Stimulated activated naive CD8-positive, alpha-beta T cell treated with anti-CD3 and anti-CD28 coated beads, Interleukin-15, amount 100 ng/mL, for 72 hours (primary cell): ENCODE measurements at regions not wholly inside any gene's neighbourhood (a gene's known extent, or its start where the extent isn't known, plus 50 kb on each side); places are given as distances from the start of the nearest gene placed in this dataset.
A peak's percentile ranks its signal among the peaks of the same experiment; 100 is the strongest.

ENCODE experiments used
- ATAC-seq: fragments of 150-1000 bp; cut with Tn5 transposase; 2 replicates; pipeline ENCODE4 v1.10.0; 2021; ENCODE audit warnings: mild to moderate bottlenecking, moderate library complexity
- DNase-seq, 2 donors: peaks; one replicate each; pipeline ENCODE4 v3.0.0; 2021 to 2022
- H3K27ac Mint-ChIP-seq, 2 donors: one replicate each; pipeline ENCODE4 v1.8.0; 2022; ENCODE audit warnings: mild to moderate bottlenecking in 2 of 2, mixed read lengths in 2 of 2, moderate library complexity in 2 of 2
- H3K27me3 Mint-ChIP-seq: one replicate; pipeline ENCODE4 v1.8.0; 2022; ENCODE audit warnings: mixed read lengths
- H3K4me1 Mint-ChIP-seq: one replicate; pipeline ENCODE4 v1.8.0; 2022; ENCODE audit warnings: mild to moderate bottlenecking, mixed read lengths
- H3K4me3 Mint-ChIP-seq, 2 donors: one replicate each; pipeline ENCODE4 v1.8.0; 2022; ENCODE audit warnings: mild to moderate bottlenecking in 2 of 2, mixed read lengths in 2 of 2, moderate library complexity in 1 of 2
- H3K9me3 Mint-ChIP-seq, 2 donors: one replicate each; pipeline ENCODE4 v1.8.0; 2022; ENCODE audit warnings: mixed read lengths in 2 of 2

DNA sequence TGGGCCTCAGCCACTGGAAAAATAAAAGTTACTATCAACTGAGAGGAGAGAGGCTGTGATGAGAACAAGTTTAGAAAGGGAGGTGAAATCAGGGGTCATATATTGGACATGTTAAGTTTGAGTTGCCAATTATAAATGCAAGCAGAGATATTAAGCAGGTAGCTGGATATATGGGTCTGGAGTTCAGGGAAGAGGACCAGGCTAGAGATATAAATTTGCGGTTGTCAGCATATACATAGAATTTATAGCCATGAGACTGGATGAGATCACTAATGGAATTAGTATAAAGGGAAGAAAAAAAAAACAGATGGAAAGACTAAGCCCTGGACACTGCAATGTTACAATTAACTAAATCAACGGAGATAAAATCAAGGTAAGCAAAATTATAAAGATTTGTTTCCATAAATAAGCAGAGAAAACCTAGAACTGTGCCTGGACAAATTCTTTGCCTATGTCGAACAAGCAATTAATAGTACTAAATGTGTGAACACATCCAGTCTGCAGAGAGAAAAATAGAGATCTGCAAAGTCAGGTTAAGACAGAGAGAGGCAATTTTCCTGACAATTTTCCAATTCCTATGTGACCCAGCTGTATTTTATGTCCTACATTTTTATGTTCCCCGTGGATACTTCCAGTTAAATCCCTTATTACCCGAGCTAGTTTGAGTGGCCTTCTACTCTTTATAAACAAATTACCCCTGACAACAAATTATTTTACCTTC lies 265.4 kb downstream of the GASK1B start:
- no peak for DNase-seq
- H3K4me3 Mint-ChIP-seq = no peak overlapping the region
- no peak for ATAC-seq
- H3K4me1 Mint-ChIP-seq = no peaks in the 10 kb centered on the region
- peaks cover 0 to 4% of the 10 kb centered on the region in 2 donors for H3K9me3 Mint-ChIP-seq
- H3K27me3 Mint-ChIP-seq = no peaks in the 10 kb centered on the region
- H3K27ac Mint-ChIP-seq = no peak overlapping the region

GRCh38 chr4:157898836-157899605 lies 273.8 kb downstream of the GASK1B start:
- no peak overlapping the region for H3K4me3 Mint-ChIP-seq
- DNase-seq (no peak), ATAC-seq (no peak)
- H3K4me1 Mint-ChIP-seq = no peaks in the 10 kb centered on the region
- peaks cover 0 to 7% of the 10 kb centered on the region in 2 donors for H3K9me3 Mint-ChIP-seq
- H3K27ac Mint-ChIP-seq = no peak overlapping the region
- no peaks in the 10 kb centered on the region for H3K27me3 Mint-ChIP-seq

GRCh38 chr4:157897855-157898370 lies 274.9 kb downstream of the GASK1B start:
- H3K27me3 Mint-ChIP-seq = no peaks in the 10 kb centered on the region
- H3K27ac Mint-ChIP-seq = no peak overlapping the region
- no peak overlapping the region for H3K4me3 Mint-ChIP-seq
- no peak for DNase-seq
- H3K4me1 Mint-ChIP-seq = no peaks in the 10 kb centered on the region
- ATAC-seq = no peak
- peaks cover 0 to 7% of the 10 kb centered on the region in 2 donors for H3K9me3 Mint-ChIP-seq

- Mint-ChIP-seq H3K27ac (no peak overlapping the region), H3K9me3 (peaks cover 0 to 7% of the 10 kb centered on the region in 2 donors), H3K4me3 (no peak overlapping the region), H3K27me3 (no peaks in the 10 kb centered on the region), H3K4me1 (no peaks in the 10 kb centered on the region)
- DNase-seq = no peak
- no peak for ATAC-seq
Measured at GRCh38 chr4:157896726-157897125, 276.1 kb downstream of the GASK1B start.

DNA sequence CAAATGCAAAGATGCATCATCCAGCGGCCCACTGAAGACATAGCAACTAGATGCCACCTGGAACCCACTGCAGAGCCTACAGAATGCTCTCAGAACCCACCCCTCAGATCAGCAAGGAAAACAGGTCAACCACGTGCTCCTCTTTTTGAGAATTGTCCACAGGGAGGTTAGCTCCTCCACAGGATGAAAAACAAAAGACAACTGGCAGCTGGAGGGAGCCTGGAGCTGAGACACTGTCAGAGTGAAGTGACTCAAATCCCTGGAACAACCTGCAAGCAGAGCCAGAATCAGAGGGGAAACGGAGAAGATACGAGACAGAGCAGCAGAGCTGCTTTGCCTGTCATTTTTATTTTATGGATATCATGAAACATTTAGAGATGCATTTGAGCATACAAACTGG lies 277.6 kb downstream of the GASK1B start:
- no peaks in the 10 kb centered on the region for H3K27me3 Mint-ChIP-seq
- H3K27ac Mint-ChIP-seq = no peak overlapping the region
- no peak for ATAC-seq
- no peak overlapping the region for H3K4me3 Mint-ChIP-seq
- no peaks in the 10 kb centered on the region for H3K4me1 Mint-ChIP-seq
- H3K9me3 Mint-ChIP-seq = no peaks in the 10 kb centered on the region
- DNase-seq = no peak

DNA sequence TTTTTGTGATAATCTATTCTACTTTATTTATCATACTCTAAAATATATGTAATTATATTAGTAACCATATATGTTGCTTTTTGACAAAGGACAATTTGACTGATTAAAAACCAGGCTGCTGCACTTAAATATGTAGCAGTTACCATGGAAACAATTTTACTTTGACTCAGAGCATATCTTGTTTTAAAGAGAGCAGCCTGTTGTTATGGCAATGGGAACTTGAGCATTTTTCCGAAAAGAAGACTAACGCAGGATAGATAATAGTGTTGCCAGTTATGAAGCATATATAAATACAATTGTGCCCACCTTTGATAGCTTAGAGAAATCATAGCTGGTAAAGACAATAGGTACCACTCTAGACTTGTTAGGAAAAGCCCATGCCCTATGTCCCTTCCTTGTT lies 283.0 kb downstream of the GASK1B start:
- Mint-ChIP-seq H3K27ac (no peak overlapping the region), H3K4me1 (no peaks in the 10 kb centered on the region), H3K27me3 (no peaks in the 10 kb centered on the region), H3K4me3 (no peak overlapping the region), H3K9me3 (no peaks in the 10 kb centered on the region)
- DNase-seq = no peak
- ATAC-seq = no peak

DNA sequence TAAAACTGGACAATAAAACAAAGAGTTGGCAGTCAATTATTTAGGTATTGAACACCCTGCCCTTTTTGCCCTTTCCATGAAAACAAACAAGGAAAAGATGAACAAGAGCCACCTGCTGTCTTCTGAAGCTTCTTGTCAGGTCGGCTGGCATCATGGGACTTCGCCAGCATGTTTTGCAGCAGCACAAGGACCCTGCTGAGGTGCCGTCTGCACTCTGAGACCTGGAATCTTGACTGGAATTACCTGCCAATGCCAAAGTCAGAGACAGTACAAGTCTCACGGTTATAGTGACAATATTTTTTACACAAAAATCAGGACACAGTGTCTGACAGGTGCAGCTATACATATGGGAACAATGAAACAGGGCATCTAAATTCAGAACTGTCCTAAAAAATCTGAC lies 284.5 kb downstream of the GASK1B start:
- no peaks in the 10 kb centered on the region for H3K4me1 Mint-ChIP-seq
- H3K4me3 Mint-ChIP-seq = no peak overlapping the region
- DNase-seq (no peak), ATAC-seq (no peak)
- no peaks in the 10 kb centered on the region for H3K27me3 Mint-ChIP-seq
- no peak overlapping the region for H3K27ac Mint-ChIP-seq
- no peaks in the 10 kb centered on the region for H3K9me3 Mint-ChIP-seq

DNA sequence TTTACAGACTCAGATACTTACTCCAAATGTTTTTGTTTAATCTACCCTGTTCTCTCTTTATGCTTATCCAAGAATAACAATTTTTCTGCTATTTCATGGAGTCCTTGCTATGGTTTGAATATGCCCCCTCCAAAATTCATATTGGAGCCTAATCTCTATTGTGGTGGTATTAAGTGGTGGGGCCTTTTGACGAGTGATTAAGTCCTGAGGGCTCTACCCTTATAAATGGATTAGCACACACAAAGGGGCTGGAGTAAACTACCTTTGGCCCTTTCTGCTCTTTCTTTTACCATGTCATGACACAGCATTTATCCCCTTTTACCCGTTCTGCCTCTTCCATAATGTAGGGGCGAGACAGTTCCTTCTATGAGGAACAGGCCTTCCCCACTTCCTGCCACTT lies 285.5 kb downstream of the GASK1B start:
- H3K4me1 Mint-ChIP-seq = no peaks in the 10 kb centered on the region
- H3K27ac Mint-ChIP-seq = peak overlapping the region in 1 of 2 donors; percentile 64
- DNase-seq (no peak), ATAC-seq (no peak)
- no peak overlapping the region for H3K4me3 Mint-ChIP-seq
- H3K27me3 Mint-ChIP-seq = no peaks in the 10 kb centered on the region
- no peaks in the 10 kb centered on the region for H3K9me3 Mint-ChIP-seq

DNA sequence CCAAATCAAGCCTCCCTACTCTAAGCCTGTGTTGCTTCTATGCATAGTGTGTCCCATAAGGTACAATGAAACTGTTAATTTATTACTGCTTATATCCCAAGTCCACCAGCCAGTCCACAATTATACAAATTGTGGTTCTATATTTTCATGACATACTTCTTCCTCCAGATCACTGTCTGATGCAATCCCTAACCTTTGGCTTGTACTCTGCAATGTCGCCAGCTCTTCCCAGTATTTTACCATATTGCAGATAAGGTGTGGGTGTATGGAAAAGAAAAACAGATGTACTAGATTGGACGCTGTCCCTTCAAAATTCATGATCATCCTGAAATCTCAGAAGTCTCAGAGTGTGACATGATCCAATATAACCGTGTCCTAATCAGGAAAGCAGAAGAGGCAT lies 286.2 kb downstream of the GASK1B start:
- Mint-ChIP-seq H3K4me1 (no peaks in the 10 kb centered on the region), H3K27ac (no peak overlapping the region), H3K27me3 (no peaks in the 10 kb centered on the region), H3K4me3 (no peak overlapping the region), H3K9me3 (no peaks in the 10 kb centered on the region)
- no peak for DNase-seq
- ATAC-seq = no peak

GRCh38 chr4:157885811-157886210 lies 287.0 kb downstream of the GASK1B start:
- Mint-ChIP-seq H3K9me3 (no peaks in the 10 kb centered on the region), H3K4me1 (no peaks in the 10 kb centered on the region), H3K27ac (no peak overlapping the region), H3K4me3 (no peak overlapping the region), H3K27me3 (no peaks in the 10 kb centered on the region)
- ATAC-seq = no peak
- DNase-seq = no peak

GRCh38 chr4:157882901-157883300 lies 289.9 kb downstream of the GASK1B start:
- no peaks in the 10 kb centered on the region for H3K4me1 Mint-ChIP-seq
- peaks cover 4 to 7% of the 10 kb centered on the region in 2 donors for H3K9me3 Mint-ChIP-seq
- DNase-seq (no peak), ATAC-seq (no peak)
- H3K27me3 Mint-ChIP-seq = no peaks in the 10 kb centered on the region
- H3K27ac Mint-ChIP-seq = no peak overlapping the region
- no peak overlapping the region for H3K4me3 Mint-ChIP-seq

DNA sequence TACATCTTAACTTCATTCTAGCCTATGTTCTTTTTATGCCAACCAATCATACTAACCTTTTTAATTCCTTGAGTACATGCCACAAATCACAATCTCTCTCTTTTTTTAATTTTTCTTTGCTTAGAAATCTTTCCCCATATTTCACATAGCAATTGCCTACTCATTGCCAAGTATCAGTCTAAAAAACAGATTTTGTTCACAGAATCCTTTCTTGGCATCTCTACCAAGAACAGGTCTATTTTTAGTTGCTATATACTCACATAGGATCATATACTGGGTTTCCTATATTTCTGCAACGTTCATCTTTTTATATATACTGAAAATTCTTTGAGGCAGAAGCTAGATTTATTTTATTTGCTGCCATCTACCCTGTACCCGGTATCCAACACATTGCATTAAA lies 292.1 kb downstream of the GASK1B start:
- Mint-ChIP-seq H3K27ac (no peak overlapping the region), H3K4me1 (no peaks in the 10 kb centered on the region), H3K9me3 (peaks cover 9 to 14% of the 10 kb centered on the region in 2 donors), H3K4me3 (no peak overlapping the region), H3K27me3 (no peaks in the 10 kb centered on the region)
- no peak for ATAC-seq
- no peak for DNase-seq

DNA sequence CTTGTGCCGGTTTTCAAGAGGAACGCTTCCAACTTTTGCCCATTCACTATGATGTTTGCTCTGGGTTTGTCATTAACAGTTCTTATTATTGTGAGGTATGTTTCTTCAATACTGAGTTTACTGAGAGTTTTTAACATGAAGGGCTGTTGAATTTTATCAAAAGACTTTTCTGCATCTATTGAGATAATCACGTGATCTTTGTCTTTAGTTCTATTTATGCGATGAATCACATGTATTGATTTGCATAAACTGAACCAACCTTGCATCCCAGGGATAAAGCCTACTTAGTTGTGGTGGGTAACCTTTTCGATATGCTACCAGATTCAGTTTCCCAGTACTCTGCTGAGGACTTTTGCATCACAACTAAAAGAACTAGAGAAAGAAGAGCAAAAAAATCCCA lies 318.0 kb downstream of the GASK1B start:
- Mint-ChIP-seq H3K9me3 (peaks cover 14 to 16% of the 10 kb centered on the region in 2 donors), H3K4me3 (no peak overlapping the region), H3K27ac (no peak overlapping the region), H3K4me1 (no peaks in the 10 kb centered on the region), H3K27me3 (no peaks in the 10 kb centered on the region)
- ATAC-seq (no peak), DNase-seq (no peak)

DNA sequence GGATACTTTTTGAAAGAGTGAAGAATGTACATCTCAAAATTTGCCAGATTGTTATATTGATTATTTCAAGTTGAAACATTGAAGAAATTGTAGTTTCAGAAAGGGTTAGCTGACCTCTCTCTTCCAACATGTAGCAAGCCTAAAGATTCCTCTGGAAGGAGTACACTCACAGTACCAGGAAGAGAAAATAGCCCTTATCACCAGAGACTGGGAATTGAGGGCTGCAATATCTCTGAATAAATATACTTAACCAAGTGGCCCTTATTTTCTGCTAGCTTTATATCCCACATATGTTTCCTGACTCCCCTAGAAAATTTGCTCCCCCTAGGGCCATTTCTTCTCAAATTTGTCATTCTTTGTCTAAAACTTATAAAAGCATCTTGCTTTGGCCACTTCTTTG lies 332.2 kb downstream of the GASK1B start:
- no peak overlapping the region for H3K27ac Mint-ChIP-seq
- no peak overlapping the region for H3K4me3 Mint-ChIP-seq
- H3K4me1 Mint-ChIP-seq = no peaks in the 10 kb centered on the region
- ATAC-seq (no peak), DNase-seq (no peak)
- H3K27me3 Mint-ChIP-seq = no peaks in the 10 kb centered on the region
- H3K9me3 Mint-ChIP-seq = peaks cover 0 to 6% of the 10 kb centered on the region in 2 donors

- Mint-ChIP-seq H3K27me3 (no peaks in the 10 kb centered on the region), H3K9me3 (no peaks in the 10 kb centered on the region), H3K4me1 (no peaks in the 10 kb centered on the region), H3K4me3 (no peak overlapping the region), H3K27ac (no peak overlapping the region)
- ATAC-seq (no peak), DNase-seq (no peak)
Measured at GRCh38 chr4:157840034-157840433, 332.8 kb downstream of the GASK1B start.

DNA sequence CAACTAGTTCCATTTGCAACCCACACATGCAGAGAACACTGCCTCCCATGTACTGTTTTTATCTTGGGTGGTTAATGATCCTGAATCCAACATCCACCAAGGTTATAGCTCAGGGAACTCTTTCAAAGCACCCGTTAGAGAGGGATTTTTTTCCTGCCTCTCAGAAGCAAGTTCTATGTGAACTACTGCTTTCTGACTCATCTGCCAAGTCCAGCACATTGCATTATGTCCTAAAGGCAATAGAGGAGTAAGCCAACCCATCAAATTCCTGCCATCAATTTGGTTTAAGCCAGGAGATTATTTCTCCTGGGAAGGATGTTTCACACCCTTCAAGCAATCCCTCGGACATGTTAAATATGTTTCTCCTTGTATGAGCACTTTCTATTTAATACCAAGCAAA lies 334.5 kb downstream of the GASK1B start:
- no peaks in the 10 kb centered on the region for H3K27me3 Mint-ChIP-seq
- no peaks in the 10 kb centered on the region for H3K4me1 Mint-ChIP-seq
- no peaks in the 10 kb centered on the region for H3K9me3 Mint-ChIP-seq
- no peak overlapping the region for H3K27ac Mint-ChIP-seq
- no peak for ATAC-seq
- no peak overlapping the region for H3K4me3 Mint-ChIP-seq
- DNase-seq = no peak
